A673 (cell line): ENCODE measurements at regions not wholly inside any gene's neighbourhood (a gene's known extent, or its start where the extent isn't known, plus 50 kb on each side); places are given as distances from the start of the nearest gene placed in this dataset.

Source experiments
- BruUV-seq: library from RNA; stranded (reverse); fragments of 400-500 nt; replicated peaks from 2 replicates; lab custom pipeline; 2021; lab: Mats Ljungman, UMichigan
- CTCF ChIA-PET: fragments of 300-600 bp; sonication (Branson Sonifier 250); formaldehyde crosslinking; loops from one replicate; lab custom pipeline; 2022; ENCODE audit warnings: antibody characterized with exemption; lab: Charles Lee
- POLR2A ChIA-PET: fragments of 300-600 bp; sonication (Branson Sonifier 250); formaldehyde crosslinking; loops from one replicate; lab custom pipeline; 2022; ENCODE audit warnings: antibody characterized with exemption; ENCODE audit not compliant: low non-redundant PET; lab: Charles Lee
- DNase-seq: peaks from one replicate; pipeline ENCODE4 v3.0.0-alpha.2; 2015; ENCODE audit warnings: low spot score
- H3K27ac ChIP-seq: fragments of 200-600 bp; sonication (generic); 2 replicates; pipeline ENCODE4 v1.5.1; 2016; ENCODE audit warnings: mixed run types, low read depth, mild to moderate bottlenecking, mixed read lengths, antibody characterized with exemption, low read length; ENCODE audit not compliant: poor library complexity, severe bottlenecking
- H3K27me3 ChIP-seq: fragments of 200-600 bp; sonication (generic); replicated peaks from 2 replicates; pipeline ENCODE4 v1.6.1; 2017; ENCODE audit warnings: mixed run types, low read depth, mild to moderate bottlenecking, mixed read lengths, antibody characterized with exemption, low read length; ENCODE audit not compliant: insufficient read depth, poor library complexity
- H3K36me3 ChIP-seq: fragments of 200-600 bp; sonication (generic); 2 replicates; pipeline ENCODE4 v1.6.1; 2016; ENCODE audit warnings: mixed run types, mild to moderate bottlenecking, mixed read lengths, antibody characterized with exemption, low read length; ENCODE audit not compliant: insufficient read depth, poor library complexity, severe bottlenecking
- H3K4me1 ChIP-seq: fragments of 200-600 bp; sonication (generic); 2 replicates; pipeline ENCODE4 v1.6.1; 2017; ENCODE audit warnings: mixed run types, mild to moderate bottlenecking, mixed read lengths, antibody characterized with exemption, low read length; ENCODE audit not compliant: insufficient read depth, poor library complexity, severe bottlenecking
- H3K4me3 ChIP-seq: fragments of 200-600 bp; sonication (generic); 2 replicates; pipeline ENCODE4 v1.5.1; 2016; ENCODE audit warnings: low read depth, mixed run types, mild to moderate bottlenecking, mixed read lengths, low read length; ENCODE audit not compliant: poor library complexity, severe bottlenecking
- H3K9me3 ChIP-seq: fragments of 200-600 bp; sonication (generic); 2 replicates; pipeline ENCODE4 v1.6.1; 2016; ENCODE audit warnings: mixed run types, low read depth, mild to moderate bottlenecking, mixed read lengths, antibody characterized with exemption, low read length; ENCODE audit not compliant: poor library complexity, severe bottlenecking
- EZH2 ChIP-seq: fragments of 200-600 bp; sonication (generic); IDR thresholded peaks from 2 replicates; pipeline ENCODE4 v1.6.1; 2017; ENCODE audit warnings: borderline replicate concordance, low read depth, mild to moderate bottlenecking, mixed read lengths, antibody characterized with exemption, low read length; ENCODE audit not compliant: poor library complexity, severe bottlenecking
- intact Hi-C: fragments of 100-400 bp; cut with micrococcal nuclease; formaldehyde crosslinking; loops from one replicate; pipeline ENCODE4 v1.10.0; 2022; ENCODE audit not compliant: unreplicated experiment
- TF ChIP-seq, protein P1 (sequence below): fragments of 300-800, 200-600 bp; sonication (generic); conservative IDR thresholded peaks from 2 replicates; pipeline ENCODE4 v1.5.1; 2017; ENCODE audit warnings: low read depth, mild to moderate bottlenecking, antibody characterized with exemption, low read length, moderate library complexity, mixed read lengths

DNA sequence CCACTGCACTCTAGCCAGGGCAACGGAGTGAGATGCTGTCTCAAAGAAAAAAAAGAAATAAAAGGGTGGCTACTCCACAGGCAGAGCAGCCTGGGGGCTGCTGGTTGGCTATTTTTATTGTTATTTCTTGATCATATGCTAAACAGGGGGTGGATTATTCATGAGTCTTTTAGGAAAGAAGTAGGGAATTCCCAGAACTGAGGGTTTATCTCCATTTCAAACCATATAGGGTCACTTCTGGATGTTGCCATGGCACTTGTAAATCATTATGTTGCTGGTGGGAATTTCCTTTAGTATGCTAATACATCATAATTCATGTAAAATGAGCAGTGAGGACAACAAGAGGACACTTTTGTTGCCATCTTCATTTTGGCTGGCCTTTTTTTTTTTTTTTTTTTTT lies 52.1 kb upstream of the GHITM start:
- Histone ChIP-seq H3K4me1 (no peaks in the 10 kb centered on the region), H3K9me3 (no peaks in the 10 kb centered on the region), H3K27ac (no peak overlapping the region), H3K4me3 (no peak overlapping the region), H3K27me3 (peaks cover 5% of the 10 kb centered on the region), H3K36me3 (no peaks in the 10 kb centered on the region)
- POLR2A ChIA-PET, result no interaction called here
- no peak for DNase-seq
- TF ChIP-seq, protein P1, sequence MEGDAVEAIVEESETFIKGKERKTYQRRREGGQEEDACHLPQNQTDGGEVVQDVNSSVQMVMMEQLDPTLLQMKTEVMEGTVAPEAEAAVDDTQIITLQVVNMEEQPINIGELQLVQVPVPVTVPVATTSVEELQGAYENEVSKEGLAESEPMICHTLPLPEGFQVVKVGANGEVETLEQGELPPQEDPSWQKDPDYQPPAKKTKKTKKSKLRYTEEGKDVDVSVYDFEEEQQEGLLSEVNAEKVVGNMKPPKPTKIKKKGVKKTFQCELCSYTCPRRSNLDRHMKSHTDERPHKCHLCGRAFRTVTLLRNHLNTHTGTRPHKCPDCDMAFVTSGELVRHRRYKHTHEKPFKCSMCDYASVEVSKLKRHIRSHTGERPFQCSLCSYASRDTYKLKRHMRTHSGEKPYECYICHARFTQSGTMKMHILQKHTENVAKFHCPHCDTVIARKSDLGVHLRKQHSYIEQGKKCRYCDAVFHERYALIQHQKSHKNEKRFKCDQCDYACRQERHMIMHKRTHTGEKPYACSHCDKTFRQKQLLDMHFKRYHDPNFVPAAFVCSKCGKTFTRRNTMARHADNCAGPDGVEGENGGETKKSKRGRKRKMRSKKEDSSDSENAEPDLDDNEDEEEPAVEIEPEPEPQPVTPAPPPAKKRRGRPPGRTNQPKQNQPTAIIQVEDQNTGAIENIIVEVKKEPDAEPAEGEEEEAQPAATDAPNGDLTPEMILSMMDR, result no peak
- no peak for TF ChIP-seq EZH2
- CTCF ChIA-PET, result no interaction called here
- no TSS peak for BruUV-seq
- intact Hi-C loops, result no loop called here

- Histone ChIP-seq H3K27me3 (peaks cover 5% of the 10 kb centered on the region), H3K4me1 (no peaks in the 10 kb centered on the region), H3K4me3 (no peak overlapping the region), H3K27ac (no peak overlapping the region), H3K9me3 (no peaks in the 10 kb centered on the region), H3K36me3 (no peaks in the 10 kb centered on the region)
- no TSS peak for BruUV-seq
- no peak for DNase-seq
- POLR2A ChIA-PET, result no interaction called here
- TF ChIP-seq, protein P1, result no peak
- TF ChIP-seq EZH2, result no peak
- intact Hi-C loops, result no loop called here
- CTCF ChIA-PET, result no interaction called here
These were observed 50.7 kb upstream of the GHITM start for GRCh38 chr10:84088626-84089025.

GRCh38 chr10:84089162-84089561 lies 50.1 kb upstream of the GHITM start:
- no TSS peak for BruUV-seq
- ChIA-PET CTCF (no interaction called here), POLR2A (no interaction called here)

More at GRCh38 chr10:84089162-84089561, 50.1 kb upstream of the GHITM start:
- intact Hi-C loops, result no loop called here
- H3K27ac ChIP-seq, result no peak overlapping the region
- H3K36me3 ChIP-seq, result no peaks in the 10 kb centered on the region
- no peak for DNase-seq
- H3K4me1 ChIP-seq, result no peaks in the 10 kb centered on the region
- no peaks in the 10 kb centered on the region for H3K9me3 ChIP-seq
- no peak overlapping the region for H3K4me3 ChIP-seq
- no peak for TF ChIP-seq EZH2
- TF ChIP-seq, protein P1, result no peak
- peaks cover 5% of the 10 kb centered on the region for H3K27me3 ChIP-seq
